GM12873 (cell line): ENCODE measurements at regions not wholly inside any gene's neighbourhood (a gene's known extent, or its start where the extent isn't known, plus 50 kb on each side); places are given as distances from the start of the nearest gene placed in this dataset.

Experiments
- TF ChIP-seq, protein P1 (sequence below): IDR thresholded peaks from 2 replicates; pipeline ENCODE4 v1.5.1; 2012; ENCODE audit warnings: low read depth, mild to moderate bottlenecking, moderate library complexity, low read length, control low read depth; ENCODE audit not compliant: insufficient read depth; ENCODE audit errors: missing control alignments

GRCh38 chr10:125236091-125236490, 75.7 kb upstream of the CTBP2 start:
- TF ChIP-seq, protein P1, sequence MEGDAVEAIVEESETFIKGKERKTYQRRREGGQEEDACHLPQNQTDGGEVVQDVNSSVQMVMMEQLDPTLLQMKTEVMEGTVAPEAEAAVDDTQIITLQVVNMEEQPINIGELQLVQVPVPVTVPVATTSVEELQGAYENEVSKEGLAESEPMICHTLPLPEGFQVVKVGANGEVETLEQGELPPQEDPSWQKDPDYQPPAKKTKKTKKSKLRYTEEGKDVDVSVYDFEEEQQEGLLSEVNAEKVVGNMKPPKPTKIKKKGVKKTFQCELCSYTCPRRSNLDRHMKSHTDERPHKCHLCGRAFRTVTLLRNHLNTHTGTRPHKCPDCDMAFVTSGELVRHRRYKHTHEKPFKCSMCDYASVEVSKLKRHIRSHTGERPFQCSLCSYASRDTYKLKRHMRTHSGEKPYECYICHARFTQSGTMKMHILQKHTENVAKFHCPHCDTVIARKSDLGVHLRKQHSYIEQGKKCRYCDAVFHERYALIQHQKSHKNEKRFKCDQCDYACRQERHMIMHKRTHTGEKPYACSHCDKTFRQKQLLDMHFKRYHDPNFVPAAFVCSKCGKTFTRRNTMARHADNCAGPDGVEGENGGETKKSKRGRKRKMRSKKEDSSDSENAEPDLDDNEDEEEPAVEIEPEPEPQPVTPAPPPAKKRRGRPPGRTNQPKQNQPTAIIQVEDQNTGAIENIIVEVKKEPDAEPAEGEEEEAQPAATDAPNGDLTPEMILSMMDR = no peak

GRCh38 chr10:125235093-125236069, 75.0 kb upstream of the CTBP2 start:
- TF ChIP-seq, protein P1 = no peak

- TF ChIP-seq, protein P1 = no peak
These were observed 73.4 kb upstream of the CTBP2 start for GRCh38 chr10:125233726-125234125.

- TF ChIP-seq, protein P1 = no peak
These were observed 72.5 kb upstream of the CTBP2 start for GRCh38 chr10:125232841-125233240.

GRCh38 chr10:125231813-125232475, 71.6 kb upstream of the CTBP2 start:
- TF ChIP-seq, protein P1 = no peak

DNA sequence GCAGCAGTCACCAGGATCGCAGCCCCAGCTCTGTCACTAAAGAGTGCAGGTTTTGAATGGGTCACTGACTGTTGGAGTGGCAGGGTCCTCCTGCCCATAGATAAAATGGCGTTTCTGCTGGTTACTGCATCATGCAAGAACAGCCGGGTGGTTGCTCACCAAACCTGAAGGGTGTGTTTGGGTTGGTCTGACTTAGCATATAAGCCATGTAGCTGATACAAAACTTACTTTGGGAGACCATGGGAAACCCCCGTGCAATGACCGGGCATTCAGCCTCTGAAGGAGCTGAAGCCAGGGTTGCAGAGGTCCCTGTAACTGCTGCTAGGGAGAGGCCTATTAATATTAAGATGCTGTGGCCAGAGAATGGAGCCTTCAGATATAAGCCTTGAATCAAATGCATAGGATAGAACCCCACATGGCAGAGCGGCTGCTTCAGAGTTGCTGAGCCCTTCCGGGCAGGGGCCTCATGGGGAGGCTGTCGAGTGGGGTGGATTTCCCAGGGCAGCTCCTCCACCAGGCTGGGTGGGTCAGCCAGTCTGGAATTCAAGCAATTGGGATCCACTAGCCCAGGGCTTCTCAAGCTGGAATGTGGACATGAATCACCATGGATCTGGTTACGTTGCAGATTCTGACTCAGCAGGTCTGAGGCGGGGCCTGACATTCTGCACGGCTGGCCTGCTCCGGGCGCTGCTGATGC, 70.9 kb upstream of the CTBP2 start:
- TF ChIP-seq, protein P1 = no peak

GRCh38 chr10:125230251-125230650, 69.9 kb upstream of the CTBP2 start:
- TF ChIP-seq, protein P1 = no peak
